GM18519 (cell line): ENCODE measurements at regions not wholly inside any gene's neighbourhood (a gene's known extent, or its start where the extent isn't known, plus 50 kb on each side); places are given as distances from the start of the nearest gene placed in this dataset.

Experiments used
- ATAC-seq: cut with Tn5 transposase; IDR thresholded peaks from one replicate; pipeline ENCODE4 v1.9.1; 2021; ENCODE audit warnings: mild to moderate bottlenecking, moderate library complexity; ENCODE audit not compliant: unreplicated experiment, low FRiP score

DNA sequence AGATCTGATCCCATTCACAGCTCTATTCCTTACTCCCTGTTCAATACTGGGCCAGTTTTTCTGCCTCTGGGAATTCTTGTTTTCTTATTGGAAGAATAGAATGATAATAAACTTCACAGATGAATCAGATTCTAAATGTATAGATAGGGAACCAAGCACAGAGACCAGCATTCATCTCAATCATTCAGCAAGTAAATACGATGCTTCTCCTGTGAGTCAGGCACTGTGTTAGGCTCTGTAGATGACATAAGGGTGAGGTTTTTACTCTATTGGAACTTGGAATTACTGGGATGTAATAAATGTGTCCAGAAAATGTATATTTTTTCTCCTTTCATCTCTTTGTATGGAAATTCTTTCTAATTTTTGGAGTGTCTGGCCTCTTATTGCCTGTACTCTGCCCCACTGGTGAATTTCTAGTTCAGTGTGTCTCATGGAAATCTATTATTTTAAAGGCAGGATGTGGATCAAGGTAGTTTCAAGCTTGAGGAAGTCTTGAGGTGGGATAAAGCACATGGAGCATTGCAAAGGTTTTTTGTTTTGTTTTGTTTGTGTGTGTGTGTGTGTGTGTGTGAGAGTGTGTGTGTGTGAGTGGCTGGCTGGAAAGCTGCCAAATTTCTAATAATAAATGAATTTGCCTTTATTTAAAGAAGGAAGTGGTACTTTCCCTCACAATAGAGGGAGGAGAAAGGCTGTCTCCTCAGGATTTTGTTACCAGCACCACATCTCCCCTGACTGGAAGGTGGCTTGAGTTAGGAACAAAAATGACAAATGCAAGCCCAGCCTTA is 117.9 kb upstream of the HS3ST1 start:
- ATAC-seq: no peak

DNA sequence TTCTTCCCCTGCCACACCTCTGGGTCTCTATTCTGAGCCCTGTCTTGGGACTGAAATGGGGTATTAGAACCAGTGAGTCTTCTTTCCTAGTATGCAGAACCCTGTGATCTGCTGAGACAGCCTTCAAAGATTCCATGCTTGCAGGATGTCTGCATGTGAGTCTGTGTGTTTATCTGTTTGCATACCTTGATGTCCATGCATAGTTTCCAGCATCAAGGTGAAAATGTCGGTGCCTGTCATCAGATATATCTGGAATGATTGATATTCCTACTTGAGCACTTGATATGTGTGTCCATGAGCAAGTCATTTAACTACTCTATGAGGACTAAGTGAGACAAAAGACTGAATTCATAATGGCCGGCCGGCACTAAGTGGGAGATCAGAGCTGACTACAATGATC is 117.0 kb upstream of the HS3ST1 start:
- no peak for ATAC-seq

DNA sequence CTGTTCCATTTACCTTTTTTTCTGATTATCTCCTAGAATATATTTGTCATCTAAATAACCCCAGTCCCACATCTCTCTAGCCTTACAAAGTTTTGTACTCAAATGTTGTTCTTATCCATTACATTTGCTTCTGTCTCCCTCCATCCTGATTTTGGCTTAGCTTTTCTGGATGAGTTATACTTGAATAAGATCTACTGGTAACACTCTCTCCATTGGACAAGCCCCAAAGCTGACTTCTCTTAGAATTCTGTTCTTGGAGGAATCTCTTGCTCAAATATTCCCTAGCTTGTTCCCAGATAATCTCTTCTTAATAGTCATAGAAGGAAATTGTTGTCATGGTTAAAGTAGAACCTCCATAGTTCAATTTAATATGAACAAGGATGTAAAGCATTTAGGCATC is 115.5 kb upstream of the HS3ST1 start:
- ATAC-seq: no peak

DNA sequence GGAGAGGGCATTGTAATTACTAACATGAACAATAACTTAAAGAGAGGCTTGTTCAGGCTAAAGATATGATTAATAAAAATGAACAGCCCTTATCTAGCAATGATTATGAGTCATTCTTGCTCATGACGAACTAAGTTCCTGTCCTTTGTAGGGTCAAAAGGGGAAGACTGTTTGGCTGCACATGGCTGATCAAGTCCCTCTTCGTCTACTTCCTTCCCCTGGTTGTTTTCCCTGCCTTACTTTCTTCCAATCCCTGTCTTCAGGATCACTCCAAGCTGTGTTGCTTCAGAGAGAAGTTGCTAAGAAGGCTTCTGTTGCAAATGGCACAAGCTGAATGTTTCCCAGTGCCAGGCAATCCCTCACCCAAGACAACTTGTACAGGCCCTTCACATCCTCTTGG is 115.0 kb upstream of the HS3ST1 start:
- no peak for ATAC-seq

DNA sequence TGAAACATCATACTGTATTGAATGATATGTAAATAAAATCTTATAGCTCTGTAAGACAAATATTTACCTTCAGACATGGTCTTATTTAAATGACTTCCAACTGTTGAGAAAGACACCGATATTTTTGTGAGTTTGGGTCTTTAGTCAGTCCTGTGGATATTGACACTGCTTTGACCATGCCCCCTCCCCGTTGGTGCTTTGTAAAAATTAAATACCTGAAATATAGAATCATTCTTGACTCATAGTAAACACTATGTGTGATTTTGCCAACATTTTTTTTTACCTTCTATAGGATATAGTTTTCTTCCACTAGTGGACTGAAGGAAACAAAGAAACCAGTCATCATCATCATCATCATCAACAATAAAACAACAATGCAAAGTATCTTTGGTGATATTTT is 114.3 kb upstream of the HS3ST1 start:
- ATAC-seq: no peak

DNA sequence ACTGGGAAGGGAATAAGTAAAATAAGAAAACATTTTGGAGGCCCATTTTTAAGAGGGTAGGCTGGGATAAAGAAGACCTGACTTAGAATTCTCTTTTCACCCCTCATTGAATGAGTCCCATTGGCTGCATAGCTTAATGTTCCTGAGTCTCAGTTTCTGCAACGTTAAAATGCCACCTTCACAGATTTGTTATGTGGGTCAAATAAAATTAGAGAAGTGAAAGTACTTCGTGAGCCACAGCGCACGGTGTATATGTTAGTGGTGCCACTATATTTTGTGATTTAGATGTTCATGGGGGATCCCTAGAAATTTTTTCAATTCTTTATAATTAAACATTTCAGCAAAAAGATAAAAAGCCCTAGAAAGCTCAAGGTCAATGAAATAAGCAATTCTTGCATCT is 109.2 kb upstream of the HS3ST1 start:
- ATAC-seq: no peak

DNA sequence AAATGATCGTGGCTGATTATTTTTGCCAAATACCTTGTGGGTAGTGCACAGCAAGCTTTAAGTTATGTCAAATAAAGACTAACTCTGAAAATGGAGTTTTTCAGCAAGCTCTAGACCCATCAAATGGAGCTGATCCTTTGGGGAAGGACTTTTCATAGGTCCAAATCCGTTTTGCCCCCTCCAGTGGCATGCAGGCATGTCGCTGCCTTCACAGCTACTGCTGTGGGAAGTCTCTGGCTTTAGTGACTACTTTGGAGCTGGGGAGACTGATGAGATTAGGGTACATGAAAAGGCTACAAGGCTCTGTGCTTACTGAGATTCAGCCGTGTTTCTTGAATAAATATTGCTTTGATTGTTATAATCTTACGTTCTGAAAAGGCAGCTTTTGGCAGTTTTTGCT is 106.6 kb upstream of the HS3ST1 start:
- ATAC-seq: no peak

DNA sequence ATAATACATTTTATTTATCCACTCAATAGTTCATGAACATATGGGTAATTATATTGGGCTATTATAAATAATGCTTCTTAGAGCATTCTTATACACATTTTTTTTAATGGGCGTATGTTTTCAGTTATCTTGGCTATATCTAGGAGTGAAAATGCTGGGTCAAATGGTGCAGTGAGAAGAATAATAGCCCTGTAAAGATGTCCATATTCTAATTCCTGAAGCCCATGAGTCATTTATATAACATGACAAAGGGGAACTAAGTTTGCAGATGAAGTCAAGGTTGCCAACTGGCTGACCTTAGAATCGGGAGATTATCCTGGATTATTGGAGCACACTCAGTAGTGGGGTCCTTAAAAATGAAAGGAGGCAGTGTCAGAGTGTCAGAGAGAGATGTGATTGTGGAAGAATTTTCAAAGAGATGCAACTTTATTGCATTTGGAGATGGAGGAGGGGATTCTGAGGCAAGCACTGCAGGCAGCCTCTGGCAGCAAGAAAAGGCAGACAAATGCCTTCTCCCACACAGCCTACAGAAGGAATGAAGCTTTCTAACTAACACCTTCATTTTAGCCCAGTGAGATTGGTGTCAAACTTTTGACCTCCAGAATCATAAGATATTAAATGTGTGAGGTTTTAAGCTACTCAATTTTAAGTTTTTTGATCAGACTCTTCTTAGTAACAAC is 106.1 kb upstream of the HS3ST1 start:
- ATAC-seq: no peak

DNA sequence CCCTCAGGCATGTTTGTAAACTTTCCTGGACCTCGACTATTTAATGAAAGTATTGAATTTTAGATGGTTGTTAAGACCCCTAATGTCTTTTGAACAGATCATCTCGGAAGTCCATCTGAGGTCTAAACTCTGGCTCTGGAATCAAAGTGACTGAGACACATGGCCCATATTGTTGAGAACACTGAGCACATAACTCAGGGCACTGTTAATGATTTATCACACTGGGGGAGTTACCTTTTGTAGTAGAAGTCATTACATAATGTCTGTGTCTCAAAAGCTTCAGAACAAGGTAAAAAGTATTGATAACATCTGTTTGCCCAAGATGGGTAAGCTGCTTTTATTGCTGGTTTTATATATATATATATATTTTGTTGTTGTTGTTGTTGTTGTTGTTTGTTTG is 103.4 kb upstream of the HS3ST1 start:
- no peak for ATAC-seq

DNA sequence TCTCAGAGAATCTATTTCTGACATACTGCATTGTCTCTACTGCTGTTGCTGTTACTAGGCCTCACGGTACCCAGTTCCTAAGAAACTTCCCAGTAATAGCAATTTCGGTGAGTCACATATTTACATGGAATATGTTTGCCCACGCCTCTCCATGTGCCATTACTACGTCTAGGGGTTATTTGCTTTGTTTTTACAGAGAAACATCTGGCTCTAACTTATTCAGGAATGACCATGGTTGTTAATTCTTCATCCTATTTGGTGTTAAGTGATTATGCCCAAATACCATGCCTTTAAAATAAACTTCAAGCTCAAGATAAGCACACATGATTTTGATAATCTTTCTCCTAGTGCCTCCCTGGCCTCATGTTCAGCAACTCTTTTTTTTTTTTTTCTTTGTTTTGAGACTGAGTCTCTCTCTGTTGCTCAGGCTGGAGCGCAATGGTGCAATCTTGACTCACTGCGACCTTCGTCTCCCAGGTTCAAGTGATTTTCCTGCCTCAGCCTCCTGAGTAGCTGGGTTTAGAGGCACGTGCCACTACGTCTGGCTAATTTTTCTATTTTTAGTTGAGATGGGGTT is 101.0 kb upstream of the HS3ST1 start:
- no peak for ATAC-seq

DNA sequence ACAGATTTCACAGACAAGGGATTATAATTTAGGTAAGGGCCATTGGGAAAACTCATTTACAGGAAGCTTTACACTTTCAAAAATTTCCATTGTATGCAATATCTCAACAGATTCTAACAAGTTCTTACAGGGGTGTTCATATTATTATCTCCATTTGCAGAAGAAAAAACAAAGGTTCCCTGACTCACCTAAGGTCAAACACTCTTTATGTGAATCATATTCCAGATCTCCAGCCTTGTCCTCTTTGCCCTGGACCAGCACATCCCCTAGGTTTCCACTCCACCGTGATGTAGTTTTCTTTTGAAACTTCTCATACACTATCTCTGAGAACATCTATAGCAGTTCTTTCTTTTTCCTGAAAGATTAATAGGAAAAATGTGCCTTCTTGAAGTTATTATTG is 96.4 kb upstream of the HS3ST1 start:
- ATAC-seq: no peak

DNA sequence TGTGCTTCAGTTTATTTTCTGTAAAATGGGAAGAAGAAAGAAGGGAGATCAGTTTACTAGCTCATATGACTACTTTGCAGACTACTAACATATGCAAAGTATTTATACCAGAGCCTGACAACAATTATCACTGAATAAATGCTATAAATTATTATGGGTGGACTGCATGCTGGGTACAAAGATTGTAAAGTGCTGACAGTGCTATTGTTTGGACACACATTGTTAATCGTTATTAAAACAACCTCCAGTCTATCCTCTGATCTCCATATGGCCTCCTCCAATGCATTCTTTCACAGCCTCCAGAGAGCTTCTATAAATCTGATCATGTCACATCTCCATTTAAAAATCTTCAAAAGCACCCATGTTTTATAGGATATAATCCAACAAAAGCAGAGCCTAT is 90.1 kb upstream of the HS3ST1 start:
- ATAC-seq: no peak

DNA sequence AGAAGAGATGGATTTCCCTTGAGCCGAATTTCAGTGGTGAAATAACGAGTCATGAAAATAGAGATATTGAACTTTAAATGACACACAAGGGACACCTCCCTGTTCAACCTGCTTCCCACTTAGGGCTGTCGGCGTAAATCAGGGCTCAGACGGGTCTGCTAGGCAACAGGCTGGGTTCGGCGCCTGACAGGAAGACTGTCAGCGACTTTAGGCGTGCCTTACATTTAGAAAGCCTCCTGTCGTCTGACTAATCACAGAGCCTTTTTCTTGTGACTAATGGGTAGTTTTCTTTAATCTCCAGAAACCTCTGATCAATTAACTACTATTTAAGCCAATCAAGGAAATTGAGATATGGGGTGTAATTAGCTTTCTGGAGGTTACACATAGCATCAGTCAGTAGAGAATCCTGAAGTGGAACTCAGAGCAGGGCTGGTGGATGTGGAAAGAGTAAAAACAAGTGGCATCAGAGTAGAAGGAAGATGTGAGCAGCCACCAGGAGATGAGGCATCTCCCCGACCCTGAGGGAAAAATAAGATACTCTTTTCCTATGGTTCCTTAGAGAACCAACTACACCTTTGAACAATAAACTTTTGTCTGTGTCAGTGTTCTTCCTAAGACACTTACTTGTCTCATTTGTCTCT is 86.2 kb upstream of the HS3ST1 start:
- no peak for ATAC-seq

DNA sequence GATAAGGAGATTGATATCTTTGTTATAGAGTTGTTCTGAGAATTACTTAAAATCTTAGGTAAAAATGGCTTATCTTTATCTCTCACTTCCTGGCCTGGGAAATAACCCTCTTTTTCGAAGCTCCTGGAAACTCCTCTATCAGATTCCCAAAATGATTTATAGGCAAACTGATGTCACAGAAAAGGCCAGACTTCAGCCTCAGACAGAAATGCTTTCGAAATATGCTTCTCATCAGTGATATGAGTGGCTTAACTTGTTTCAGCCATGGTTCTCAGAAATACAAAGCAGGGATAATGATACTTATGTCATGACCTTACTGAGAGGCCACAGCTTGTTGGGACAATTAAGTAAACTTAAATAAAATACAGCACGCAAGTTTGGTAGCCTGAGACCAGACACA is 85.3 kb upstream of the HS3ST1 start:
- ATAC-seq: no peak

DNA sequence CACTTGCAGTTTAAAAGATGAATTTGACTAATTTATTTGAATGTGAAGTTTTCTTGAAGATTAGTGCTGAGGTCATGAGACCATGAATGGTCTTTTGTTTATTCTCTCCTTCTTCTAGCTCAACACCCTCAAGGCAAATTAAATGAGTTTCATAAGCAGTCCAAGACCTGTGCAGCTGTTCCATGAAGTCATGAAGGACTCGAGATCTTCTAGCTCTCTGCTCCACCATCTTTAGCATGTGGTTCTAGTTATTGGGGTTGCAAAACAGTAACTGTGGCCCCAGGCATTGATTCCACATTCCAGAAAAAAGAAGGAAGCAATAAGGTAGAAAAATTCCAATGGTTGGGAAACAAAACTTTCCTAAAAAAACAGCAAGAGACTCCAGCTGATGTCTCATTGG is 84.2 kb upstream of the HS3ST1 start:
- ATAC-seq: no peak

DNA sequence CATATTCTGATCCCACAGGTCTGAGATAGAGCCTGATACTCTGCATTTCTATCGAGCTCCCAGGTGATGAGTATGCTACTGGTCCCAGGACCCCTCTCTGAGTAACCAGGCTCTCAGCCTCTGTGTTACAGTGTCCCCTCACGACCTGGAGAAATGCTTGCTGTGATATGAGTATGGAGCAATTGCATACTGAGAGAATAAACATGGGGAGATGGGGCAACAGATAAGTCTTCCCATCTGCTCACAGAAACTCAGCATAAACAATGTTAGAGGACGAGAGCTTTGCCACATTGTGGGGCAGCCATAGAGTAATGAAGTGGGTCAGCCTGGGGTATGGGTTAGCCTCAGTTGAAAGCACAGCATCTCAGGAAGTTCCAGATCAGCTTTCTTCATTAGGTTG is 82.6 kb upstream of the HS3ST1 start:
- no peak for ATAC-seq

DNA sequence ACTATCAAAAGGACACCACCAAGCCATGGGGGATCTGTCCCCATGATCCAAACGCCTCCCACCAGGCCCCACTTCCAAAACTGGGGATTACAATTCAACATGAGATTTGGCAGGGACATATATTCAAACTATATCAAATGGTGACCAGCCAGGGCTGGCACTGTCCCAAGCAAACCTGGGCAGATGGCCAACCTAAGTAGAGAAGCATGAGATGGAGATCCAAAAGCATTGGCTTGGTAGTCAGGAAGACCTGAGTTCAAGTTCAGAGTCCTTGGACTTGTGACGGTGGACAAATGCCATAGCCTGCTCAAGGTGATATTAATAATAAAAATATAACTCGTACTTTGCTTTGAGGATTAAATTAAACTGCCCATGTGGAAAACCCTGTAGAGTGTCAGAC is 79.2 kb upstream of the HS3ST1 start:
- no peak for ATAC-seq

DNA sequence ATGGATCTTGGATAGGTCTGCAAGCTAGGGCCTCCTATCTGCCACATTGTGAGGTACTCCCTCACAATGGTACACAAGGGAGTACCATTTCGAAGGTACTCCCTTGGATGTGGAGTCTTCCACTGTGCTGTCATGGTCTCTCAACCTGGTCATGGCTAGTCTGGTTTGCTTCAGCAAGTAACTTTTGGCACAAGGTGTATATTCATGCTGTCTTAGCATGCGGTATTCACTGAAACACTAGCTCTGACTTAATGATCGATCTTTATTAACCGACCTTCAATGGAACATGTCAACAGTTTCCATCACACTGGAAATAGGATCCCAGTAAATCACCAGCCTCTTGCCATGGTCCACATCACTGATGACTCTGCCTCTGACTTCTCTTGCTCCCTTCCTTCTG is 77.5 kb upstream of the HS3ST1 start:
- no peak for ATAC-seq

DNA sequence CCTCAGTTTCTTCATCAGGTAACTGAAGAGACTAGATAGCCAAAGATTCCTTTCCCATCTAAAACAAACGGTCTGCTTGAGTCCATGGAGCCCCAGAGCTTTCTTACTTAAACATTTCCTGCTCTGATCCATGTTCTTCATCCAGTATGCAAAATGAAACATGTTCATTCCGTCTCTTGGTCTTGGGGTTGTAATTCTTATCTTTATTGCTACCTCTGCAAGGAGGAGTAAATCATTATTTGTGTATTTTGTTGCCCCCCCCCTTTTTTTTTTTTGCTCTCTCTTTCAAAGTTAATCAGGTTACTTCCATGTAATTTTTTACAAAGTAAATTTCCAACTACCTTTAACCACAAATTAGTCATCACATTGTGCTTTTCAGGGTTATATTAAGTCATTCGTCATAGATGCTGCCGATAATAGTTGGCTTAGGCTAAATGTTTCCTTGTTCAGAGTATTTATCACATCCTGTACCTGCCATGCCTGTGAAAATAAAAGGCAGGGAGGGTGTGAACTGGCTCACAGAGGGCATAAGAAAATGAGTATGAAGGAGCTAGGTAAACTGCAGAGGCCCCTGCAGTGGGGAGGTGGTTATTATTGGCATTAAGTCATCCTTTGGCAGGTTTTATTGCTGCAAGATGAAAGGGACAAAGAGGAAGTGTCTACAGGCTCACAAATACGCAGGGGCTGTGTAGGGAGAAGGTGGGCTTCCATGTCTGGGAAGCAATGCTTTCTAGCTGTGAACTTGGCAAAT is 76.7 kb upstream of the HS3ST1 start:
- ATAC-seq: no peak

DNA sequence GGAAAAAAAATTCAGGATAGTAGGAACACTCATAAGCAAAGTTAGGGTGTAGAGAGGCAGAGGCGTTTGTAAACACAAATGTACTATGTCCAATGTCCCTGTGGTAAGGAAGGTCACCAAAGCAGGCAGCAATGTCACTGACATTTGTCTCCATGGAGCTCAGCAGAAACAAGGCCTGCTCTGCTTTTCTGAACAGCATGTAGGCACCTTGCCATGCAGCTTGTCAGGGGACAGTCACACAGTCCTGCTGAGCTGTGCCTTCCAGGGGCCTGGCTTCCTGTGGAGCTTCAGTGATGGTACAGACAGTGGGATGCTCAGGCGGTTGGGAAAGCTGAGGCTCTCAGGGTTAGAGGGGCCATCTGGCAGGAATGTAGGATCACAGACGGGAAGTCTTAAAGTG is 74.5 kb upstream of the HS3ST1 start:
- ATAC-seq: no peak

DNA sequence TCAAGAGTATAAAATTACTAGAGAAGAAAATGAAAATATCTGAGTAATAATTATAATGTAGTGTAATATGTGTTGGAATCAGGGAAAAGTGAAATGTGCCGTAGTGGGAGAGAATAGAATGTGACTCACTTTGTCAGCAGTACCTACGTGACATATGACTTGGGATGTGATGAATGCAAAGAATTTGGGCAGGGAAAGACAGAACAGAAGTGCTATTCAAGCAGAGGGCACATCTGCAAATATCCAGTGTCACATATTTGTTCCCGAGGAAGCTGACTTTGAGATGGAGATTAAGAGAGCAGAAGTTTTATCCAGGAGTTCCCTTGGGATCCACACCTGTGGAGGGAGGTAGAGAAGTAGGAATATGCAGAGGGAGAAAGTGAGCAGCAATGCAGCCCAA is 69.3 kb upstream of the HS3ST1 start:
- ATAC-seq: no peak
